ENCODE measurements at regions not wholly inside any gene's neighbourhood (a gene's known extent, or its start where the extent isn't known, plus 50 kb on each side); places are given as distances from the start of the nearest gene placed in this dataset.

- TF ChIP-seq, protein P1, sequence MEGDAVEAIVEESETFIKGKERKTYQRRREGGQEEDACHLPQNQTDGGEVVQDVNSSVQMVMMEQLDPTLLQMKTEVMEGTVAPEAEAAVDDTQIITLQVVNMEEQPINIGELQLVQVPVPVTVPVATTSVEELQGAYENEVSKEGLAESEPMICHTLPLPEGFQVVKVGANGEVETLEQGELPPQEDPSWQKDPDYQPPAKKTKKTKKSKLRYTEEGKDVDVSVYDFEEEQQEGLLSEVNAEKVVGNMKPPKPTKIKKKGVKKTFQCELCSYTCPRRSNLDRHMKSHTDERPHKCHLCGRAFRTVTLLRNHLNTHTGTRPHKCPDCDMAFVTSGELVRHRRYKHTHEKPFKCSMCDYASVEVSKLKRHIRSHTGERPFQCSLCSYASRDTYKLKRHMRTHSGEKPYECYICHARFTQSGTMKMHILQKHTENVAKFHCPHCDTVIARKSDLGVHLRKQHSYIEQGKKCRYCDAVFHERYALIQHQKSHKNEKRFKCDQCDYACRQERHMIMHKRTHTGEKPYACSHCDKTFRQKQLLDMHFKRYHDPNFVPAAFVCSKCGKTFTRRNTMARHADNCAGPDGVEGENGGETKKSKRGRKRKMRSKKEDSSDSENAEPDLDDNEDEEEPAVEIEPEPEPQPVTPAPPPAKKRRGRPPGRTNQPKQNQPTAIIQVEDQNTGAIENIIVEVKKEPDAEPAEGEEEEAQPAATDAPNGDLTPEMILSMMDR (IDR thresholded peaks at IDR 0.05; ENCODE audit: low read depth, low read length, poor library complexity, severe bottlenecking) = no peak
- no peak for TF ChIP-seq EZH2phosphoT487 (IDR thresholded peaks at IDR 0.05; ENCODE audit: borderline replicate concordance, low read length)
Measured at GRCh38 chr6:144365271-144365670, 80.1 kb downstream of the UTRN start.
